ENCODE measurements at regions not wholly inside any gene's neighbourhood (a gene's known extent, or its start where the extent isn't known, plus 50 kb on each side); places are given as distances from the start of the nearest gene placed in this dataset.

GRCh38 chr2:81068144-81068543, 763.6 kb upstream of the LRRTM1 start:
- TF ChIP-seq, protein P1, sequence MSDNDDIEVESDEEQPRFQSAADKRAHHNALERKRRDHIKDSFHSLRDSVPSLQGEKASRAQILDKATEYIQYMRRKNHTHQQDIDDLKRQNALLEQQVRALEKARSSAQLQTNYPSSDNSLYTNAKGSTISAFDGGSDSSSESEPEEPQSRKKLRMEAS (IDR thresholded peaks at IDR 0.05): no peak
- TF ChIP-seq FOXM1 (IDR thresholded peaks at IDR 0.05; ENCODE audit: borderline replicate concordance, low read depth) (no peak), EP300 (IDR thresholded peaks at IDR 0.05; ENCODE audit: borderline replicate concordance) (no peak), YY1 (IDR thresholded peaks at IDR 0.05; ENCODE audit: low read depth) (no peak), NFIC (IDR thresholded peaks at IDR 0.05) (no peak), TAF1 (IDR thresholded peaks at IDR 0.05; ENCODE audit: low read depth) (no peak), RAD21 (IDR thresholded peaks at IDR 0.05; ENCODE audit: low read depth) (no peak), TEAD4 (IDR thresholded peaks at IDR 0.05) (no peak), ZBTB7A (IDR thresholded peaks at IDR 0.05; ENCODE audit: low read depth) (no peak)
- TF ChIP-seq, protein P2, sequence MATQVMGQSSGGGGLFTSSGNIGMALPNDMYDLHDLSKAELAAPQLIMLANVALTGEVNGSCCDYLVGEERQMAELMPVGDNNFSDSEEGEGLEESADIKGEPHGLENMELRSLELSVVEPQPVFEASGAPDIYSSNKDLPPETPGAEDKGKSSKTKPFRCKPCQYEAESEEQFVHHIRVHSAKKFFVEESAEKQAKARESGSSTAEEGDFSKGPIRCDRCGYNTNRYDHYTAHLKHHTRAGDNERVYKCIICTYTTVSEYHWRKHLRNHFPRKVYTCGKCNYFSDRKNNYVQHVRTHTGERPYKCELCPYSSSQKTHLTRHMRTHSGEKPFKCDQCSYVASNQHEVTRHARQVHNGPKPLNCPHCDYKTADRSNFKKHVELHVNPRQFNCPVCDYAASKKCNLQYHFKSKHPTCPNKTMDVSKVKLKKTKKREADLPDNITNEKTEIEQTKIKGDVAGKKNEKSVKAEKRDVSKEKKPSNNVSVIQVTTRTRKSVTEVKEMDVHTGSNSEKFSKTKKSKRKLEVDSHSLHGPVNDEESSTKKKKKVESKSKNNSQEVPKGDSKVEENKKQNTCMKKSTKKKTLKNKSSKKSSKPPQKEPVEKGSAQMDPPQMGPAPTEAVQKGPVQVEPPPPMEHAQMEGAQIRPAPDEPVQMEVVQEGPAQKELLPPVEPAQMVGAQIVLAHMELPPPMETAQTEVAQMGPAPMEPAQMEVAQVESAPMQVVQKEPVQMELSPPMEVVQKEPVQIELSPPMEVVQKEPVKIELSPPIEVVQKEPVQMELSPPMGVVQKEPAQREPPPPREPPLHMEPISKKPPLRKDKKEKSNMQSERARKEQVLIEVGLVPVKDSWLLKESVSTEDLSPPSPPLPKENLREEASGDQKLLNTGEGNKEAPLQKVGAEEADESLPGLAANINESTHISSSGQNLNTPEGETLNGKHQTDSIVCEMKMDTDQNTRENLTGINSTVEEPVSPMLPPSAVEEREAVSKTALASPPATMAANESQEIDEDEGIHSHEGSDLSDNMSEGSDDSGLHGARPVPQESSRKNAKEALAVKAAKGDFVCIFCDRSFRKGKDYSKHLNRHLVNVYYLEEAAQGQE (IDR thresholded peaks at IDR 0.05; ENCODE audit: low read depth): no peak
